ENCODE measurements at regions not wholly inside any gene's neighbourhood (a gene's known extent, or its start where the extent isn't known, plus 50 kb on each side); places are given as distances from the start of the nearest gene placed in this dataset.

- Histone ChIP-seq H3K4me1 (no peaks in the 10 kb centered on the region), H3K4me3 (no peak overlapping the region), H3K27ac (no peak overlapping the region), H3K9me3 (no peaks in the 10 kb centered on the region), H3K27me3 (no peaks in the 10 kb centered on the region), H3K36me3 (no peaks in the 10 kb centered on the region)
- no peak for TF ChIP-seq POLR2A (IDR thresholded peaks at IDR 0.05)
- TF ChIP-seq CTCF (IDR thresholded peaks at IDR 0.05 in 4 of 5, conservative IDR thresholded peaks at IDR 0.05 in 1 of 5): no peak
- ATAC-seq (no peak), DNase-seq (no peak)
- intact Hi-C loops (cut with DNase I; ENCODE audit: low total_unique reads) (no loop called here), in situ Hi-C loops (cut with MboI; ENCODE audit: low sequenced_read_pairs in 4 of 4) (no loop called here)
Observed at GRCh38 chr16:6267682-6268081, 1065.0 kb upstream of the RBFOX1 start.

GRCh38 chr16:6266703-6267102 is 1065.9 kb upstream of the RBFOX1 start:
- in situ Hi-C loops (cut with MboI; ENCODE audit: low sequenced_read_pairs in 4 of 4) (no loop called here), intact Hi-C loops (cut with DNase I; ENCODE audit: low total_unique reads) (no loop called here)
- Histone ChIP-seq H3K27me3 (no peaks in the 10 kb centered on the region), H3K4me1 (no peaks in the 10 kb centered on the region), H3K36me3 (no peaks in the 10 kb centered on the region), H3K27ac (no peak overlapping the region), H3K9me3 (no peaks in the 10 kb centered on the region), H3K4me3 (no peak overlapping the region)
- DNase-seq (no peak), ATAC-seq (no peak)
- TF ChIP-seq POLR2A (IDR thresholded peaks at IDR 0.05) (no peak), CTCF (IDR thresholded peaks at IDR 0.05 in 4 of 5, conservative IDR thresholded peaks at IDR 0.05 in 1 of 5) (no peak)

GRCh38 chr16:6265968-6266367 is 1066.7 kb upstream of the RBFOX1 start:
- H3K27ac ChIP-seq: no peak overlapping the region
- ATAC-seq (no peak), DNase-seq (no peak)
- intact Hi-C loops (cut with DNase I; ENCODE audit: low total_unique reads) (no loop called here), in situ Hi-C loops (cut with MboI; ENCODE audit: low sequenced_read_pairs in 4 of 4) (no loop called here)
- TF ChIP-seq POLR2A (IDR thresholded peaks at IDR 0.05): no peak
- no peak for TF ChIP-seq CTCF (IDR thresholded peaks at IDR 0.05 in 4 of 5, conservative IDR thresholded peaks at IDR 0.05 in 1 of 5)
- no peak overlapping the region for H3K4me3 ChIP-seq
- H3K4me1 ChIP-seq: no peaks in the 10 kb centered on the region
- no peaks in the 10 kb centered on the region for H3K9me3 ChIP-seq
- no peaks in the 10 kb centered on the region for H3K36me3 ChIP-seq
- H3K27me3 ChIP-seq: no peaks in the 10 kb centered on the region

DNA sequence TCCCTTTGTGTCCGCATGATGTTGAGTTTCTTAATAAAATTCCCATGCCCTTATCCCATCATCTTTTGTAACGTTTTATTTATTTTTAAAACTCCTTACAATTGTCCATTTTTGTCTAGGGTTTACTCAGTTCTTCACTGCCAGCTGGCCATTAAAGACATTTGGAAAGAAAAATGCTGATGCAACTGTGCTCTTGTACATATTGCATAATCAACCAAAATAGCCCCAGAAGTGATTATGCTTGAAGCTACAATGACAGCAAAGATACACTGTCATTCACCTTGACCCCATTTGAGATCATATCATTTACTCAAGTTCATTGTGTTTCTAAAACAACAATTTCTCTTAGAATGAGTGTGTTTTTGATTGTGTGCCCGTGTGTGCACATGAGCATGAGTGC is 1074.6 kb upstream of the RBFOX1 start:
- H3K4me1 ChIP-seq: no peaks in the 10 kb centered on the region
- no peaks in the 10 kb centered on the region for H3K9me3 ChIP-seq
- no peak overlapping the region for H3K4me3 ChIP-seq
- in situ Hi-C loops (cut with MboI; ENCODE audit: low sequenced_read_pairs in 4 of 4) (no loop called here), intact Hi-C loops (cut with DNase I; ENCODE audit: low total_unique reads) (no loop called here)
- DNase-seq: no peak
- H3K36me3 ChIP-seq: no peaks in the 10 kb centered on the region
- no peak overlapping the region for H3K27ac ChIP-seq
- no peak for ATAC-seq
- no peak for TF ChIP-seq POLR2A (IDR thresholded peaks at IDR 0.05)
- TF ChIP-seq CTCF (IDR thresholded peaks at IDR 0.05 in 4 of 5, conservative IDR thresholded peaks at IDR 0.05 in 1 of 5): no peak
- no peaks in the 10 kb centered on the region for H3K27me3 ChIP-seq

DNA sequence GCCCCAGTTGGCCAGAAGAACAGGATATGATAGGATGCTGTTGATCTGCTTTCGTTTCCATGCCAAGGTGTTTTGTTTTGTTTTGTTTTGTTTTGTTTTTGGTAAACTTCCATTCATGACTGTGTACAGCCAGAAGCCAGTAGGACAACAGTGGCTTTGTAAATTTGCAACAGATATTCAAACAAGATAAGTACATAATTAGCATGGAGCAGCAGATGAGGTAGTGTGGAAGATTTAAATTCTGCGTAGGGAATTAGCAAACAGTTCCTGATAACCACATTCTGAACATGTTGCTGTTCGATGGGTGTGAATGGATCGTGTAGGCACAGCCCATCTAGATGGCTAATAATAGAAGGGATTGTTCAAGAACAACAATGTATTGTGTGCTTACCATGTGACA is 1080.1 kb upstream of the RBFOX1 start:
- Histone ChIP-seq H3K9me3 (no peaks in the 10 kb centered on the region), H3K27ac (no peak overlapping the region), H3K4me1 (no peaks in the 10 kb centered on the region), H3K4me3 (no peak overlapping the region), H3K36me3 (no peaks in the 10 kb centered on the region), H3K27me3 (no peaks in the 10 kb centered on the region)
- DNase-seq (no peak), ATAC-seq (no peak)
- intact Hi-C loops (cut with DNase I; ENCODE audit: low total_unique reads): no loop called here
- in situ Hi-C loops (cut with MboI; ENCODE audit: low sequenced_read_pairs in 4 of 4): no loop called here
- TF ChIP-seq CTCF (IDR thresholded peaks at IDR 0.05 in 4 of 5, conservative IDR thresholded peaks at IDR 0.05 in 1 of 5) (no peak), POLR2A (IDR thresholded peaks at IDR 0.05) (no peak)
